ENCODE measurements at regions not wholly inside any gene's neighbourhood (a gene's known extent, or its start where the extent isn't known, plus 50 kb on each side); places are given as distances from the start of the nearest gene placed in this dataset.

DNA sequence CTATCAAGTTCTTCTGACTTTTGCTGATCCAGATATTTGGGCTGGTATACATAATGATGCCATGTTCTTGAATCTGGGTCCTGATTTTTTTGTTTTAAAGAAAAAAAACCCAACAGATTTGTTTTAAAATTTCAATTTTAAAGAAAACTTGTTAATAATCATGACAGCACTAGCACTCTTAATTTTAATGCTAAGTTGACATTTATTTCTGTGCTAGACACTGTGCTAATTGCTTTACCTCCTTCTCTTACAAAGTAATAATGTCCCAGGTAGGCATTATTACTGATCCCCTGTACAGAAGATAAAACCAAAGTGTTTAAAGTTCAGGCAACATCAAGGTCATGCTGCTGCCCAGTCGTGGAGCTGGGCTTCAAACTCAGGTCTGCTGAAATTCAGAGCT is 101.9 kb downstream of the ZNF608 start:
- no peak for DNase-seq

DNA sequence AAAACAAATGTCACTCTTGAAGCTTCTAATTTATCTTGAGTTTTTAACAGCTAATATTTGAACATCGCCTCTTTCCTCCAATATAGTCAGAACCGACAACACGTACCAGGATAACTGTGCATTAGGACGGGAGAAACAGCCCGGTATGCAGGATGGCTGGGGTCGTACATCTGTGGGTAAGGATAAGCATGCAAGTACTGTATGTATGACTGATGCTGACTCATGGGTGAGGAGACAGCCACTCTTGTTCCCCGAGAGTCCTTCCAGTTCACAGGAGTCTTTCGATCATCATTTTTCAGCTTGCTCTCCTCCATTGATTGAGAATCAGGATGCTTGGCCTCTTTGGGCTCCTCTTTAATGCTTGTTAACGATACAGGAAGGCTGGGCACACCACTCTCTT is 102.3 kb downstream of the ZNF608 start:
- DNase-seq, result peak; percentile 58

DNA sequence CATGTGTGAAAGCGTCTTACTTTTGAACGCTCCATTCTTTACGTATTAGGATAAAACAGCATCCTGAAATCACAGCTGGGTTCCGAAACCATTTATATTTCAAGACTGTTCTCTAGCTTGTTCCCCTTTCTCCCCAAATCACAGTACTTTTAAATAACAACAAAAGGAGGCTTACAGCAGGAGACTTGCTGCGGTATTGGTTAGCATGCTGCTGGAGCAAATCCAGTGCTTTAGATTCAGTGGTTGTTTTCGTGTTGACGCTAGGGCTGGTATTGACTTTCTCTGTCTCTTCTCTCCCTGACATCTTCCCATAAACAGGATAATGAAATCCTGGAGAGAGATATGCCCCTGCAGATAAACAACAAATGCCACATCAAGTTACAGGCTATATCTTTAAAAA is 103.1 kb downstream of the ZNF608 start:
- DNase-seq, result no peak

GRCh38 chr5:124642151-124642550 is 104.3 kb downstream of the ZNF608 start:
- no peak for DNase-seq

GRCh38 chr5:124641154-124641792 is 105.2 kb downstream of the ZNF608 start:
- DNase-seq, result no peak

GRCh38 chr5:124639095-124639665 is 107.3 kb downstream of the ZNF608 start:
- no peak for DNase-seq

- DNase-seq, result no peak
Measured at GRCh38 chr5:124637011-124637410, 109.4 kb downstream of the ZNF608 start.

DNA sequence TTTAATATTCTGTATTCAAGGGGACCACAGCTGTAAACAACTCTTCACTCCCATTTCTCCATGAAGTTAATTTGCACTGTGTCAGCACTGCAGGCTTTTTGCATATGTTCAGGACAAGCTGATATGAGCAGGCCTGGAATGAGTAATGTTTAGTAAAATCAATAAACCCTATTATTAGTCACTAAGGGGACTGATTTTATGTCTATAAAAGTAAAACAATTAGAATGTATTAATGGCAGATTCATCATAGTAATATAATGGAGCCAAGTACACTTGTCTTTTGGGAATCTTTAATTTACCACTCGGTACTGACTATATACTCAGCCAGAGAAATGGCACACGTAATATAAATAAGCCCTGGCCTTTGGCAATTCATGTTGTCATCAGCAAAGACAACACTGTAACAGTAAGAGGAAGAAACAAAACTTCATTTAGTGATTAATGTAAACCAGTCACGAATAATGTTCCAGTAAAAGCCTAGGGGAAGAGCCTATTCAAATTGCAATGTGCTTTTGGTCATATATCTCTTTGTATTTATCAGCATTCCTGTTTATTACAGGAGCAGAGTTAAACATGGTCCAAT is 111.6 kb downstream of the ZNF608 start:
- peak; percentile 60 for DNase-seq

DNA sequence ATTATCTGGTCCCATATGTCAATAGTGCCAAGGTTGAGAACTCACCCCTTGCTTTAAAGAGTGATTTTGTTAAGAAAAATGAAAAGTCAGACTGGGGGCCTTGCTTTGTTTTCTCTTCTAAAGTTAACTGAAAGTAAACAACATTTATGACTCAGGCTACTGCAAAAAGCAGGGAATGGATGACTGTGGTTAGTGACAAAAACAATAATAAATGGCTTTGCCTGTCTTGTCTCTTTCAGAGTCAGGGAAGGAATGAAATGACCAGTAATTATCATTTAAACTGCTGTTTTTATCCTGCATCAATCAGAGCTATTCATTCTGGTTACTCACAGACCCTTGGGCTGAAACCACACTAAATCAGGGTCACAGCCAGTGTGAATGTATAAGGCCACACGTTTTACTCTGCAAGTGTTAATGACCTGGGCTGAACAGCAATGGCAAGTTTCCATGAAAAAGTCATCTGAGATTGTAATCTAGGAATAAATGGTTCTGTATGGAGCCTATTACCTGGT is 112.2 kb downstream of the ZNF608 start:
- DNase-seq, result peak; percentile 62

- no peak for DNase-seq
Measured at GRCh38 chr5:124633209-124633608, 113.2 kb downstream of the ZNF608 start.

DNA sequence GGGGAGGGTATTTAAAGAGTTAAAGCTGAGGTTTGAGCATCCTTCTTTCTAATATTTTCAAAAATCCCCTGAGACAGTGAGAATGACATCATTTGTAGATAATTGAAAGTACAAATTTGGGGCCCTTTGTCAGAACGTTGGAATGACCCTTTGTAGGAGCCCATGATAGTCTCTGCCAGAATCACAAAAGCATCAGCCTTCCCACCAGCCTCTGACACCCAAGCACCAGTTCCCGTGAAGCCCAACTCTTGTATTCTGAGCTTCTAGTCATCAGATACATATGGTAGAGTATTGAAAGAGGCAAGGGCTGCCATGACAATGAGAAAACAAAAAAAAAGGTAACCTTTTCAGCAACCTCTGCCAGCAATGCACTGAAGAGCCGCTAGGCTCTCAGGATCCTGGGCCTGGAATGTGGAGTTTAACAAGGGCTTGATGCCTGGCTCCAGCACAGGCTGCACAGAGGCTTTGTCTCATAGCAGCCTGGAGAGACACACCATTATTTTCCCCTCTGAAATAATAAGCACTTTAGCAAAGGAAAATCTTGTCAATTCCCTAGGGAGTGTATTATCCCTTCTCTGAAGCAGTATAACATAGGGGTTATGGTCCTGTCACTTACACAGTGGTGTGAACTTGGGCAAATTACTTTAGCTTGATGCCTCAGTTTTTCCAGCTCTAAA is 114.4 kb downstream of the ZNF608 start:
- DNase-seq, result no peak

DNA sequence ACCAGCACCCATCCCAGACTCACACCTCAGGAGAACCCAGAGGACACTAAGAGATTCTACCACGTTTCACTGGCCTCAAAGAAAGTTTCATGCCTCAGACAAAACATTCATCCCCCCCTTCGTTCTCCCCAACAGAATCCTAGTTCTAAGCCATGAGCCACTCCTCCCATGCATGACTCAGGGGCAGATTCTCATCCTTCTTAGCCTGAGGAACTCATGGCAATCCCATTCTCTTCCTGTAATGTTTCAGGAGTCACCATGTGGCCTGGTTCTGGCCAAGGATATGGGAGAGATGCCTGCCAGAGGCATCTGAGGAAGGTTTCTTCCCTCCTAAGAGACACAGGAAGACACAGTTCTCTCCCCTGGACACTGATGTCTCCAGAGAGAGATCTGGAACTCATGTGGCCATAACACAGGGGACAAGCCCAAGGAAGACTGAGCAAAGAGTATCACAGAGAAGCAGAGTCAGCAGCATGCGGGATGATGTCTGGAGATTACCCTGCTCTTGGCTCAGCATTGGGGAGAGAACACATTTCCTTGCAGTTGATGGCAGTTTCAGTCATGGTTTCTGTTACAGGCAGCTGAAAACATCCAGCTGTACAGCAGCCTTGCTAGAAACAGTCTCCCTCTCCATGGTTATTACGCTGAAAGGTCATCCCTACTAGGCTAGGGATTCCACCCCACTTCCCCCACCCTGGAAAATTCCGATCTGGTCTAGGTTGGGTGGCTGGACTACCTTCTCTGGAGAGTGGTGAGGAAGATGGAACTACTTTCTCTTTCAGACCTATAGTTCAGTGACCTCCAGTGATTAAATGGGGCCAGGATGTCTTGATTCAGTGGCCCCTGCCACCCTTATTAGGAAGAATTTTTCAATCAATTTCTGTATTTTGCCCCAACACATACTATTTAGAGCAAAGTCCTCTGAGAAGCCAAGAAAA is 115.4 kb downstream of the ZNF608 start:
- DNase-seq, result peak; percentile 65

GRCh38 chr5:124628721-124629596 is 117.5 kb downstream of the ZNF608 start:
- DNase-seq, result peak; percentile 98

GRCh38 chr5:124627815-124628595 is 118.4 kb downstream of the ZNF608 start:
- DNase-seq, result no peak

GRCh38 chr5:124626053-124626452 is 120.4 kb downstream of the ZNF608 start:
- no peak for DNase-seq

- no peak for DNase-seq
Measured at GRCh38 chr5:124623265-124623664, 123.2 kb downstream of the ZNF608 start.

DNA sequence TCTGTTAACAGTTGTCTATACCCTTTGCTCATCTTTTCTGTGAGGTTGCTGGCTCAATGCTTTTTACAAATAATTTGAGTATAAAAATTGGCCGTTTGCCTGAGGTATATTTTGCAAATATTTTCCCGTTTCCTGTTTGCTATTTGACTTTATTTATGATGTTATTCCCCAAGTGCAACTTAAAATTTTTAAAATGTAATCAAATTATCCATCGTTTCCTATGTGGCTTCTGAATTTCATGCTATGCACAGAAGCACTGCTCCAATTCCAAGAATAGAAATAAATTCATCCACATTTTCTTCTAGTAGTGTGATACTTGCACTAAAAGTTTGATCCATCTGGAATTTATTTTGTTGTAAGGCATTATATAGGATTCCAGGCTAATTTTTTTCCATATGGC is 123.6 kb downstream of the ZNF608 start:
- DNase-seq, result no peak

- no peak for DNase-seq
Measured at GRCh38 chr5:124621279-124621678, 125.2 kb downstream of the ZNF608 start.

DNA sequence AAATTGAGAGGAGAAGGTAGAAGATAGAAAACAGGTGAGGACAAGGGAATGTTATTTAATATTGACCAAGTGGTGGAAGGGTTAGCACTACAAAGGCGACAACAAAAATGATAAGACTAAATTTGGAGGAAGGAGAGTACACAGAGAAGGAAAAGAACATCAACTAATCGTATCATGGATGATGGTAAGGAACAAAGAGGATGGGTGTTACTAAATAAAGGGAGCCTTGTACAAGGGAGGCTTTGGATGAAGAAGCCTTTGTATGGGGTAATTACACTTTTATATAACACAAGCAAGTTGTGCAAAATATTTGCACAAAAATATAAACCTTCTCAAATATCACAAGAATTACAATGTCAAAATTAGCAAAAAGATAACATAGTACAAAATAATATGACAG is 125.7 kb downstream of the ZNF608 start:
- DNase-seq, result no peak

DNA sequence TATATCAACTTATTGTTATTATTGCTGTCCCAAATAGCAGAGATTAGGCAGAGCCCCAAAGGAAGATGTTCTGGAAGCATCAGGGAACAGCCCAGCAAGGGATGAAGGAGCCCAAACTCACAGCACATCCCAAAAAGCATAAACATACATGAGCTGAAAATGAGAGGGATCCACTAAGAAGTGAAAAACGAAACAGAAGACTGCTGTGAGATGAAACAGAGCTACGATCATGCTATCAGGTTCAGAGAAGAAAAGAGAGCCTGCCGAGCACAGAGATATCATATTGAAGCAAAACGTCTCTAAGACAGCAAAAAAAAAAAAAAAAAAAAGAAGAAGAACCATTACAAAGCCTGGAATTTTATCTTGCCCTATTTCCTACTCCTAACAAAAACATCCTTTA is 127.3 kb downstream of the ZNF608 start:
- DNase-seq, result no peak

DNA sequence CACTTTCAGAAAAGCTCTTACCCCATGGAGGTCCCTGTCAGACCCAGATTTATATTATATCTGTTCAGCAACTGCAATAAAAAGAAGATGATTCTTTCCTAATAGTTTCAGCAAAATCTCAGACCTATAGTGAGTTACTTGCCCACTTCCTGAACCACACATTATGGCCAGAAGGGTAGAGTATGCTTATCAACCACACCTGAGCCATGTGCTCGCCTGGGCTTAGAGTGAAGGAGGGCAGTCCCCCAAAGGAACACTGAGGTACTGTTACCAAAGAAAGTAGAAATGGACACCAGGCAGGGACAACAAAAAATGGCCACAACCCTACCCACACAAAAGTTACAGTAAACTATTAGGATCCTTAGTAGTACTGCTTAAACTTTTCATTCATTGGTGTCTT is 128.7 kb downstream of the ZNF608 start:
- DNase-seq, result no peak
